Activated CD4-positive, alpha-beta T cell treated with anti-CD3 and anti-CD28 coated beads, Interleukin-2, amount 50 U/mL, for 24 hours (primary cell): ENCODE measurements at regions not wholly inside any gene's neighbourhood (a gene's known extent, or its start where the extent isn't known, plus 50 kb on each side); places are given as distances from the start of the nearest gene placed in this dataset.

Experiments
- DNase-seq, 2 donors: peaks; one replicate each; pipeline ENCODE4 v3.0.0-alpha.2; 2020; ENCODE audit warnings: low read depth in 1 of 2, low spot score in 1 of 2

DNA sequence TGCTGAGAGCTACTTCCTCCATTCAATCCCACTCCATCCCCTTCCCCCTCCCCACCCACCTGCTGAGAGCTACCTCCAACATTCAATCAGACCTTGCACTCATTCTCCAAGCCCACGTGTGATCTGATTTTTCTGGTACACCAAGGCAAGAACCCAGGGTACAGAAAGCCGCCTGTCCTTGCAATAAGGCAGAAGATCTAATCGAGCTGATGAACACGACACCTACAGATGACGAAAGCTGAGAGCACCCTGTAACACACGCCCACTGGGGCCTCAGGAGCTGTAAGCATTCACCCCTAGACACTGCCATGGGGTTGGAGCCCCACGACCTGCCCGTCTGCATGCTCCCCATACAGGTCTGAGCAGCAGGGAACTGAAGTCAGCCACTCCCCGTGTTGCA is 58.3 kb downstream of the TRIML1 start:
- no peak for DNase-seq

DNA sequence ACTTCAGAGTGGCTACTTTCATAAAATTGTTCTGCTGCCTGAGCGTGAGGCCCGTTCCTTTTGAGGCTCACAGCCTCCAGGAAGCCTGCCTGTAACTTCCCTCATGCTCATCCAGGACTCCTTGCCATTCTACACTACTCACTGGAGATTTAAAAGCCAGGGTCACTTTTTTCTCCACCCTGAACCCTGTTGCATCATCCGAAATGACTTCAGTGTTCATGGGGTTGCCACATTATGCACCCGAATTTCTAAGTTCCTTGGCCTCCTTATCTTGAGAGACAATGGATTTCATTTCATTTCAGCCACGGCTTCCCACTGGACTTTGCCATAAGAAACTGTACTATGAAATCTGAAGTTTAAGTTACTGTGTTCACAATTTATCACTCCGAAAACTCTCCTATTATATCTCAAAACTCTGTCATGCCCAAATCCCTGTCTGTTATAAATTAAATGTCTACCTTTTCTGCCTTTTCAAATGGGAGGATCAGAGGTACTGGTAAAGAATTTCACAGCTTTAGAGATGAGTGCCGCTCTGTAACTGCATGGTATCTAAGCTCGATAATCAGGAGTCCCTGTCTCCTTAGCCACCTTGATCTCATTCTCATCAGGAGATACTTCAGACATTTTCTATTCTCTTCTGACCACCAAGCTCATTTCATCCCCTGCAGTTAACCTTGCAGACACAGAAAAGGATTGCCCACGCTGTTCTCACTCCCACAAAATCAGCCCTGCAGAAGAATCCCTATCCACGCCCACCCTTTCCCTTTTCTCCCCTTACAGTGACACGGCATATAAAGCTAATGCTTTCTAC is 59.9 kb downstream of the TRIML1 start:
- DNase-seq = no peak

DNA sequence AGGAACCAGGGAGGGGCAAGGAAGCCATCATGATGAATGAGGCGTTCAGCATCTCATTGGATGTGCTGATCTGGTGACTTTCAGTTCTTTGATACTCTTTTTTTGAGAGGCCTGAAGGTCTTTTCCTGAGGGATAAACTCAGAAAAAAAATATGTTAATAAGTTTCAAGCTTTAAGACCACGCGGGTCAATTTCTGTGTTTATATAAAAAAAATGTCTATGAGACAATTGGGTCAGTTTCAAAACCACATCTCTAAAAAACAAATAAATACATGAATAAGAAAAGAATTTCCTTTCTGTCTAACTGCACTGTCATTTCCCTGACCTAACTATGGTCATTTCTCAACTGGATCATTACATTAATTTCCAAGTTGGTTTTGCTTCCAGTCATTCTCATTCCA is 62.6 kb downstream of the TRIML1 start:
- DNase-seq = no peak

DNA sequence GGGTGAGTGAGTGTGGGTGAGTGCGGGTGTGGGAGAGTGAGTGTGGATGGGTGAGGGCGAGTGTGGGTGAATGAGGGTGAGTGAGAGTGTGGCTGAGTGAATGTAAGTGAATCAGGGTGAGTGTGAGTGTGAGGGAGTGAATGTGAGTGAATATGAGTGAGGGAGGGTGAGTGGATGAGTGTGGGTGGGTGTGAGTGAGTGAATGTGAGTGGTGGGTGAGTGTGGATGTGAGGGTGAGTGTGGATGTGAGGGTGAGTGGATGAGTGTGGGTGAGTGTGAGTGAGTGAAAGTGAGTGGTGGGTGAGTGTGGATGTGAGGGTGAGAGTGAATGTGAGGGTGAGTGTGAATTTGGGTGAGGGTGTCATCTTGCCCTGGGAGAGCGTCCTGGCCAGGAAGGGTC is 67.5 kb downstream of the TRIML1 start:
- DNase-seq = no peak

DNA sequence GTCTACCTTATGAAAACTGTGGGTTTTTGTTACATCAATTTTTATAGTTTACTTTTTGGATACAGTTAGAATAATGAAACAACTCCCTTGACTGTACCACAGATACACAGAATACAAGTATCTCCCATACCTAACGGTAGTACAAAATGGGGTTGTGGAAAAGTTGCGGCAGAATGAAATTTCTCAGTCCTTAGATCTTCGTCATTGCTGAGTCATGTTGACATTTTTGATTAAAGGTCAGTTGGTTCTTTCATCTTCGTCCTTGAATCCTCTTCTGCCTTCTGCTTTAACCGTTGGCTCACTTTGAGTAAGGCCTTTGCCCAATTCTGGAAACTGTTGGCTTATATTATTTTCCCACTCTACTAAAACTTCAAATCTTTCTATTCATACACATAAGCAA is 75.6 kb downstream of the TRIML1 start:
- DNase-seq = no peak

DNA sequence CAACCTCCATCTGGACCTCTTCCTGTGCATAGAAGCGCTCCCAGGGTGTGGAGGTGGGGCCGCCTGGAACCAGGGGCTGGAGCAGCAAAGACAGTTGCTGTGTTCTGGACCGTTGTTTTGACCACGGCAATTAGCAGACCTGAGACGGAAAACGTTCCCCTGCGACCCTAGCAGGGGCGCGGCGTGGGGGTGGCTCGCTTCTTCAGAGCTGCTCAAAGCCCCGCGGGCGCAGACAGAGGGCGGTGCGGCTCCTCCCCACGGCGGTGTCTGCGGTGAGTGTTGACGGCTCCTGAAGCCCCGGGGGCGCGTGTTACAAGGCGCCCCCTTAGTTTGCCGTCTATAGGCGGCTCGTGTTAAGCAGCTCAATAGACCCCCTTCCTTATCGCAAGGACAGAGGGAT is 79.2 kb downstream of the TRIML1 start:
- no peak for DNase-seq

DNA sequence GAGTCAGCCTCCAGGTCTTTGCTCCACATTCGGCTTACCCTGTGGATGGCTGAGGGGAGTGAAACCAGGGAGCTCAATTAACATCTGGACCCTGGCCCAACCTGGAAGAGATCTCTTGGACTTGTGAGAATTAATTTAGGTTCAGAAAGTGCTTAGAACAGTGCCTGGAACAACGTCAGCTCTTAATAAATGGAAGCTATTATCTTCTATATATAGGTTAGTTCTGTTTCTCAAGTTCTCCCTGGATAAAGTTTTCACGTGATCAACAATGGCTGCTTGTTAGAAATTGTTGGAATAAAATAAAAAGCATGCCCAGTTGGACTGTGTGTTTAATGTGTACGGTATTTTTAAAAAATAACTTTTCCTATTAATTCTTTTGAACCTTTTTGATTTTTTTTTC is 80.8 kb downstream of the TRIML1 start:
- no peak for DNase-seq

DNA sequence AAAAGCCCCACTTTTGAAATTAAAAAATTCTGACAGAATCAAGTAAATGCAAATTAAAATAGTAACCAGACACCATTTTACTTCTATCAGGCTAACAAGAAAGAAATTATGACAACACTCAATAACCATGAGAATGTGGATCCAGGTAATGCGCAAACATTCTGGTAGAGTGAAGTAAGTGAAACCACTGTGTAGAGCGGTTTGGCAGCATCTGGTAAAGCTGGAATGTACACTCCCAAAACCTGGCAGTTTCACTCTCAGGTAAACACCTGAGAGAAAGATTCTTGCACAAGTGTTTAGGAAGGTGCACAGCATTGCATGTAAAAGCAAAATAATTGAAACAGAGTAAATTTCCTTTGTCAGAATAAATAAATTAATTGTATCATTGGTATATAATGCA is 81.8 kb downstream of the TRIML1 start:
- DNase-seq = no peak

DNA sequence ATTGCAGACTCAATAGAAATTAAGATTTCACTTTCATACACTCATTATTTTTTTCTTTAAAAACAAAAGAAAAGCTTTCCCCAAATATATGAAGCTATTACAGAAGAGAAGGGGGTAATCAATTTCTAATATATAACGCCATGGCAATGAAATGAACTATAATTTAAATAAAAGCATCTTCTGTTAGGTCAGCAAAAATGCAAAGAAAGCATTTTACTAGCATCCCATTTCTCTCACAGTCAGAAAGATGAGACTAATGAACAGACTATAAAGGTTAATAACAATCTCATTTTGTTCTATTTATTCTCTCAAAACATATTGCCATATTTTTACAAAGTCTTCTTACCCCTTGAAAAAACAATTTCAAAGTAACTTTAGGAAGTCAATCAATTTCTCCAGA is 89.0 kb downstream of the TRIML1 start:
- DNase-seq = no peak

DNA sequence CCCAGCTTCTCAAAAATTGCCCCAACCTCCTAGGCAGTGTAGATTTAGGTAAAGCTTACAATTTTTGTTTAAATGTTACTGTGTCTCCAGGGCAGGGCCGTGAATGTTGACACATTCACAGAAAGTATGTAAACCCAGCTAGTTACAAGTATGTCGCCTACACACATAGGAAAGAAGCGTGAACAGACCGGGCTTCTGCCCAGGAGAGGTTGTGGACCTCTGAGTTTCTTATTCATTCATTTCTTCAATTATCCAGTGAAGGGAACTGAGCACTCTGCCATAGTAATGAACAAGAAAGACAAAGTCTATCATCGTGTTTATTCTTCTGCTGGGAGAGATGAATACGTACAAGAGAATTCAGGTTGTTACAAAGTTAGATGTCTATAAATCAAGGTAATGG is 93.2 kb downstream of the TRIML1 start:
- DNase-seq = no peak

DNA sequence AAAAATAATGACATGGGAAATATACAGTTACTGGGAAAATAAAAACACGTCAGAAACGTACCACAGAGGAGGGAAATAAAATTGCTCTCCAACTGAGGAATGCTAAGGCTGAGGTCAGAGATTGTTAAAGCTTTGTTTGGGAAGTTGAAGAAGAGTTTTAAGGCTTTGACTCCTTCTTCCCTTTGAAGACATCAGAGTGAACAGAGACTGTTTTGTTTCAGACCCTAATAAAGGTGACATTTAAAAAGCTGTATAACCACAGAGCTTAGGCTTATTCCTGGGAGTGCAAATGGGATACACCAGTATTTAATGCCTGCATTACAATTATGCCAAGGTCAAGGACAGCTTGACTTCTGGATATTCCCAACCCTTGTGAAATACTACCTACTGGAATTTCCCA is 102.8 kb downstream of the TRIML1 start:
- no peak for DNase-seq

DNA sequence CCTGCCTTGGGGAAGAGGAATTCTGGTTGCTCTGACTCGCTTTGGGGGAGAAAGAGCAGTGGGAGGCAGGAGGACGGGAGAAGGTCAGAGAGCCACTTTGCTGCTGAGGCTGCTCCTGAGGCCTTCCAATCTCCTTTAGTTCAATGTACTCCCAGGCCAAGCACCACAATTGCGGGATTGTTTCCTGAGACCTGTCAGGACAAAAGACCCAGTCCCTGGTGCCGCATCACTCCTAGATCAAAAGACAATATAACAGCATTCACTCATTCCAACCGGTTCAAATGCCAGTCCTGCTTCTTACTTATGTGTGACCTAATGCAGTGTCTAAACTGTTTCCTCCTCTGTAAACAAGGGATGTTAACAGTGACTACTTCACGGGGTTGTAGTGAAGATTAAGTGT is 106.4 kb downstream of the TRIML1 start:
- DNase-seq = no peak

DNA sequence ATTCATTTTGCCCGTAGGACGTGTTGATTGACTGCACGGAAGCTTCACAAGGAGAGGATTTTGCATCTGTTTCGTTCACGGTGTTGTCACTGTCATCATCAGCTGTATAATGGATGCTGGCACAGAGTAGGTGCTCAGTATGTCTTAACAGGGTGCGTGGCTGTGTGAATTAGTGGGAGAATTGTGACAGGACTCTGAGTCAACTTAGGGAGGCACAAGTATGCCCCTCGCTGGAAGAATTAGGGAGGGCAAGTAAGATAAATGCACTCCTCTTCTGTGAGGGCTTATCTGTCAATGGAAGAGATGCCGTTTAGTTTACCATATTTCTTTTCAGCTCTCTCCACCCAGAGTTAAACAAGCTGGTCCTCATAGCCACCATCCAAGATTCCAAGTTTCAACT is 107.2 kb downstream of the TRIML1 start:
- DNase-seq = no peak

DNA sequence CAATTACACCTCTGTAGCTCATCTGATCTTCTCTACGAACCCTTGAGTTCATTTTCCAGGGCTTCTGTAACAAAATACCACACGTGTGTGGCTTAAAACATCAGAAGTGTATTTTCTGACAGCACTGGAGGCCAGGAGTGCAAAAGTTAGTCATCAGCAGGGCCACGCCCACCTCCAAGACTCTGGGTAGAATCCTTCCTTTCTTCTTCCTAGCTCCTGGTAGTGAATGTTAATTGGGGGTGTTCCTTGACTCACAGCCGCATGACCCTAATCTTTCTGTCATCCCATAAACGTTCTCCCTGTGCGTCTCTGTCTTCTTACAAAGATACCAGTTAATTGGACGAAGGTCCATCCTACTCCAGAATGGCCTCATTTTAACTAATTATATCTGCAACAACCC is 115.0 kb downstream of the TRIML1 start:
- no peak for DNase-seq

DNA sequence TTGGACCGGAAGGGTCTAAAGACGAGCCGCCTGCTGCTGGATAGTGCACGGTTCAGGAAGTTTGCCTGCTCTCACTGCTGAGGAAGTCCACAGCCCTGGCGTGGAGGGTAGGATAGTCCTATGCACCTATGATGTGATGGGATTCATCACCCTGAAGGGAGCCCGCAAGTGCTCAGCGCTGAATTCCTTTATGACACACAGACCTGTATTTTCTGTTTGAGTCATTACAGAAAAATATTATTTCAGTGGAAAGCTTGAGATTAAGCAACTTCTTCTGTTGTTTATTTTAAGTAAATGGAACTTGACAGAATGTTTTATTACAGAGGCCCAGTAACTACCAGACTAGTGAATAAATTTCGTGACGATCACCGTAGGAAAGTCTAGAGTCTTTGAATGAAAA is 123.2 kb downstream of the TRIML1 start:
- DNase-seq = no peak

DNA sequence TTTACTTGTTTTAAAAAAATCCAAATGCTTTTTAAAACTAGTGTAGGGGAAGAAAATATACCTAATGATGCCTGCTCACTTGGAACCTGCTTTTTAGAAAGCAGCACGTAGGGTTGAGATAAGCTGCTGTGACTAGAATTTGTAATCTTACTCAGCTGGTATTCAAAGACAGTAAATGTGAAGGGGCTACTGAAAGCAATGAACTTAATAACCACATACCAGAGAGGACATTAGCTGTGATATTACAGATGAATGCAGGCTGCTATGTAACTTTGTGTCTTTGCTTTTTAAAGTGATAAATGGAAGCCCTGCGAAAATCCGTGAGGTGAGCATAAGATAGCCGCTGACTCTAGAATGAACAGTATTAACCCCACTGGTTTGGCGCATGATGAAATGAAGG is 124.1 kb downstream of the TRIML1 start:
- DNase-seq = no peak

DNA sequence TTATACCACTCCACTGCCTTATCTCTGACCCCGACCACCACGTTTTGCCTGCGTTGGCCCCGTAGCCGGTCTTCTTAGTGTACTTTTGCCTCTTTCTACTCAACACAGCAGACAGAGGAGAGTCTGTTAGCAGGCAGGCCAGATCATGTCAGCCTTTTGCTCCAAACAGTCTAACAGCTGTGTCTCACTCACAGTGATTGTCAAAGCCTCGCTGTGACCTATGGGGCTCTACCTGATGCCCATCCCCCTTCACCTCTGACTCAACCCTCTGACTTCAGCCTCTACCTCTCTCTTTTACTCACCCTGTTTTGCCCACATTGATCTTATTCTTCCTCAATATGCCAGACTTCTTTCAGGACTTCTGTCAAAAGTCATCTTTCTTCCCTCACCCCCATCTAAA is 127.1 kb downstream of the TRIML1 start:
- DNase-seq = no peak

DNA sequence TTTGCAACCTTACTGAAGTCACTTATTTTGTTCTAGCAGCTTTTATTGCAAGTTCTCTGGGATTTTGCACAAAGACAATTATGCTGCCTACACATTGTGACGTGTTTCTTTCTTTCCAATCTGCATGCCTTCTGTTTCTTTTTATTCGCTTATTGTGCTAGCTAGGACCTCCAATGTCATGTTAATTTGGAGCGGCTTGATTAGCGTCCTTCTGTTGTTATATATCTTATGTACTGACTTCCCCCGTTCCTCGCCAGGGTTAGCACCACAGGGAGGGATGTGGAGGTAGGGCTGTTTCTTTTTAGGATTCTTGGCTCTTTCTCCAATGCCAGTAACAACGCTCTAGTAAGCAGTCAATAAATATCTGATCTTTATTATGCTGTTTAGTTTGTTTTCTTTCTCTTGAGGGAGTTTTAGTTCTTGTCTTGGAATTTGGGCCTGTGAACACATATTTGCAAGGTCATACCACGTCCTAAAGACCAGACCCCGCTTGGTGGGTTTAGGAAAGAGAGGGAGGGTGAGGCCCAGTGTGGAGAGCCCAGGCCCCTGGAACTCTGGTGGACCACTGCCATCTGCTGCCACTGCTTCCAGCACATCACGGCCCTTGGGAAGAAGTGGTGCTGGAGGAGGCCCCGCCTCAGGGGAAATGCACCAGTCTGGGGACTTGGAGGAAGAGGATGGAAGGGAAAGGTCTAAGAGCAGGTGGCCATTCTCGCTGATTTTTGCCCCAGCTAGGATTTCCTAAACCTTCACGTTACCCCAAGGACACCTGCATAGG is 129.1 kb downstream of the TRIML1 start:
- DNase-seq = no peak

DNA sequence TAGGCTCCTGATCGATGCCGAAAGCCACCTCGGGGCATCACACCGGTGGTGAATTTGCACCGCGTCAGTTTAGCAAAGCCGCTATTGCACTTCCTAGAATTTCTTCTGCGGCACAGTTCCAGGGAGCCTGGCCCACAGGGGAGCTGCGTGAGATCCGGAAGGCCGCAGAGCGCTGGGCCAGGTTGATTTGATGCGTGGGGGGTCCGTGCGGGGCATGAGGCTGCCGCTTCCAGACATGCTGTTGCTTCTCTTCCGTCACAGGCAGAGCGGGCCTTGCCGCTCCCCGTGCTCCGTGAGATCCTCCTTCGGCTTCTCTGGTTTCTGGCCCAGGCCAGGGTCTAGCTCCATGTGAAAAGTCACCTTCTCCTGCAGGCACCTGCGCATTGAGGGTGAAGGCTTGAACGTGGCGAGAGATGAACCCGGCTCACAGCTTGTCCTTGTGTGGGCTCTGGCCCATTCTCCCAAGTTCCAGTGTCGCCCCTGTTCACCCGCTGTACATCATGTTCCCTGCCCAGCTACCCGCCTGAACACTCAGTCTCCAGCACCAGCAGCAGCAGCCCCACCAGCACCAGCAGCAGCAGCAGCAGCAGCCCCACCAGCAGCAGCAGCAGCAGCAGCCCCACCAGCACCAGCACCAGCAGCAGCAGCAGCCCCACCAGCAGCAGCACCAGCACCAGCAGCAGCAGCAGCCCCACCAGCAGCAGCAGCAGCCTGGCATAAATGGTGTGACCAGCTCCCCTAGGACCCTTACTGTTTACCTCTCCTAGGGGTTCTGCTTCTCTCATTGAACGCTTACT is 131.2 kb downstream of the TRIML1 start:
- no peak for DNase-seq

DNA sequence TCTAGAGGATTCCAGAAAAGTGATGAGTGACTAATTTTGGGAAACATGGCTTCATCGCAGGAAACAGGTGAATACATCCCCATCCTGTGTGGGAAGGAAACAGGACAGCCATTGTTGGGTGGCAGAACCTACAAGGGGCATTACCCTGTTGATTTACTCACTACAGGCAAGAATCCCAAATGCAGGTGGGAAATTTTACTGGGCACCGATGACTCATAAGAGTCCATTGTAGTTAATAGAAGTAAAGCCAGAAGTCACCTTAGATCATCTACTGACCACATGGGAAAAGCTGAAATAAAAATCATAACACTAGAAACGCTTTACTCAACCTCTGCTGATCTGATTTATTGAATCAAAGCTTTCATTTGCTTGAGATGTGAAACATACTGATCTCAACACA is 136.4 kb downstream of the TRIML1 start:
- no peak for DNase-seq

DNA sequence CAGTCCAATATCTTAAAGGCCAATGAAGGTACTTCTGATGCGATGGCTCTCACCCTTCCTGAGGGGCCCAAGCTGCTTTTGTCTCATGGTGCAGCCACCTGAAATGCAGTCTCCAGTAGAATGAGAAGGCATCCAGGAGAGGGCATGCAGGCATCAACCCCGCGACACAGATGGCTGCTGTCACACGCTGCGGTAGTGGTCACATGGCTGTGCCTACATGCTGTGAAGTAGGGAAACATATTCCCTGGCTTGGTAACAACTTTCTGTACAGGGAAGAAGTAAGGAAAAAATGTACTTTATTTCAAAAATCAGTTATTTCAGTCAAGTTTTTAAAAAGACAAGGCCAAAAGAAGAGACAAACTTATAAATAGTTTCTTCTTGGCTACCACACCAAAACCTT is 139.9 kb downstream of the TRIML1 start:
- DNase-seq = no peak
